DOHH2 (cell line): ENCODE measurements at regions not wholly inside any gene's neighbourhood (a gene's known extent, or its start where the extent isn't known, plus 50 kb on each side); places are given as distances from the start of the nearest gene placed in this dataset.

ENCODE experiments used
- EZH2phosphoT487 ChIP-seq: fragments of 200-600 bp; sonication (generic); IDR thresholded peaks from 2 replicates; pipeline ENCODE4 v1.6.1; 2017; ENCODE audit warnings: borderline replicate concordance, mild to moderate bottlenecking, antibody characterized with exemption, low read length, moderate library complexity, mixed read lengths
- TF ChIP-seq, protein P1 (sequence below): fragments of 200-600 bp; sonication (generic); IDR thresholded peaks from one replicate; pipeline ENCODE4 v1.5.1; 2014; ENCODE audit warnings: antibody characterized with exemption, mild to moderate bottlenecking, low read depth, low read length; ENCODE audit not compliant: poor library complexity, severe bottlenecking

GRCh38 chr21:16322454-16322853 is 592.7 kb downstream of the USP25 start:
- TF ChIP-seq, protein P1, sequence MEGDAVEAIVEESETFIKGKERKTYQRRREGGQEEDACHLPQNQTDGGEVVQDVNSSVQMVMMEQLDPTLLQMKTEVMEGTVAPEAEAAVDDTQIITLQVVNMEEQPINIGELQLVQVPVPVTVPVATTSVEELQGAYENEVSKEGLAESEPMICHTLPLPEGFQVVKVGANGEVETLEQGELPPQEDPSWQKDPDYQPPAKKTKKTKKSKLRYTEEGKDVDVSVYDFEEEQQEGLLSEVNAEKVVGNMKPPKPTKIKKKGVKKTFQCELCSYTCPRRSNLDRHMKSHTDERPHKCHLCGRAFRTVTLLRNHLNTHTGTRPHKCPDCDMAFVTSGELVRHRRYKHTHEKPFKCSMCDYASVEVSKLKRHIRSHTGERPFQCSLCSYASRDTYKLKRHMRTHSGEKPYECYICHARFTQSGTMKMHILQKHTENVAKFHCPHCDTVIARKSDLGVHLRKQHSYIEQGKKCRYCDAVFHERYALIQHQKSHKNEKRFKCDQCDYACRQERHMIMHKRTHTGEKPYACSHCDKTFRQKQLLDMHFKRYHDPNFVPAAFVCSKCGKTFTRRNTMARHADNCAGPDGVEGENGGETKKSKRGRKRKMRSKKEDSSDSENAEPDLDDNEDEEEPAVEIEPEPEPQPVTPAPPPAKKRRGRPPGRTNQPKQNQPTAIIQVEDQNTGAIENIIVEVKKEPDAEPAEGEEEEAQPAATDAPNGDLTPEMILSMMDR, result no peak
- TF ChIP-seq EZH2phosphoT487, result no peak
